HG03280 (cell line): ENCODE measurements at regions not wholly inside any gene's neighbourhood (a gene's known extent, or its start where the extent isn't known, plus 50 kb on each side); places are given as distances from the start of the nearest gene placed in this dataset.
"Not testable (repeated sequence)": the region's sequence is repeated elsewhere in the genome, so short reads cannot be mapped to it uniquely, and the experiment has no call there.

Experiments
- ATAC-seq: cut with Tn5 transposase; IDR thresholded peaks from one replicate; pipeline ENCODE4 v1.9.1; 2021; ENCODE audit warnings: mild to moderate bottlenecking, moderate library complexity; ENCODE audit not compliant: unreplicated experiment

DNA sequence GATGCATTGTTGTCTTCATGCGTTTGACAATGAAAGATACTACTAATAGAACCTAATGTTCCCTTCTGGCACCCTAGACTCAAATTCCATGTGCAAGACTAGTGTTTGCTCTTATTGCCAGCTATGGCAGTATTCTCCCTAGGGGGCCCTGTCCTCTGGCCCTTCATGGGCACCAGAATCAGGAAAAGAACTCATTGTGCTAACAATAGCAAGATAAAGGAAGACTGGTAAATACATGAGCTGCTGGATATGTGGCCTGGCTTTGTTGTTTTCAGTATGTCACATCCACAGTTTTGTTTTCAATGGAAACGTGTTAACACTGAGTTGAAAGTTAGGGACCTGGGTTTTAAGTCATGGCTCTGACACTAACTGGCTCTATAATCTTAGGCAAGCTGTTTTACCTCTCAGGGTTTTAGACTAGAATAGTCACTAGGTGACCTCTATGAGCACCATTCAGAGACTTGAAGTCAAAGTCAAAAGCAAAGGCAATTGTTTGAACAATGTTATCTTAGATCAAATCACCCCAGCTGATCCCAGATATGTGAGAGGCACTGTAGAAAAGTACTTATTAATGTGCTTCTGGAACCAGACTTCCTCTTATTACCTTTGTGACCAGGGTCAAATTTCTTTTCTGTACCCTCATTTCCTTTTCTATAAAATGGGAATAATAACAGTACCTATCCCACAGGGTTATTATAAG, 253.7 kb upstream of the DIAPH2 start:
- no peak for ATAC-seq

DNA sequence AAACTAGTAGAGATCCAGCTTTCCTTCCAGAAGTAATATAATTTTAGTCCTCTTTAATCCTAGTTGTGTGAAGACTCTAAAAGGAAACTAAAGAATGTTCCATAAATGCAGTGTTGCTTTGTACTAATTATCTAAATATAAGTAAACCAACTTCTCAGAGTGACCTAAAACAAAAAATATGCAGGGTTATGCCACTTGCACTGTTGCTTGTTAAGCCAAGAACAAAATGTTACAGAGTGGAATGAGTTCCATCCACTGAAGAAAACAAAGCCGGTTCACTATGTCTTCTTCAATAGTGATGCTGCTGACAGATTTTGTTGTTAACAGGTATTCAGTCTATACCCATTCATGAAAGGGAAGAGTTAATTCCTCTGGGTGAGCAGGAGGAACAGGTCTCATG, 252.0 kb upstream of the DIAPH2 start:
- ATAC-seq, result no peak

DNA sequence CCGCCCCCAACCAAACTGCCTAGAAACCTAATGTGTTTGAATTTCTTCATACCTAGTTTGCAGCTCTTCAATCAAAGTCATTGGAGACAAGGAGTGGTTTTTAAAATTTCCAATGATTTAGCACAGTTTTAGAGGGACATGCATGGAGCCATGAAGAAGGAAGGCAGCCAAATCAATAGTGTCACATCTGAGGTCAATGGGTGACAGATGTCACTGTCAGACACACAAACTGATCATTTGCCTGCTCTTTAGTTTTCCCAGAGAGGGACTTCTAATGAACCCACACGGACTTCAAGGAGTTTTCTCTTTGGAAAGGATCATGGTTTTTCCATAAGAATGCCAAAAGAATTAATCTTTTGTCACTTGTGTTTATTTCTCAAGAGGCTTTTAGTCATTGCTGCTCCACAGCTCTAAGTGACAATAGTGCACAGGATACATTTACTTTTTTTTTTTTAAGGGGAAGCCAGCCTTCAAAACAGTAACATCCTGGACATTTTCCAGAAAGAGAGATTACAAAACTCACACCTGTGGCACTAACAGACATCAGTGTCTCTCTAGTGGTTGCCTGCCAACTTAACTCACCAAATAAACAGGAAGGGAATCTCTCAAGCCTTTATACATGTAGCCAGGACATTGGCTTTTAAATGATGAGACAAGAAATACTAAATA, 251.1 kb upstream of the DIAPH2 start:
- ATAC-seq, result no peak

DNA sequence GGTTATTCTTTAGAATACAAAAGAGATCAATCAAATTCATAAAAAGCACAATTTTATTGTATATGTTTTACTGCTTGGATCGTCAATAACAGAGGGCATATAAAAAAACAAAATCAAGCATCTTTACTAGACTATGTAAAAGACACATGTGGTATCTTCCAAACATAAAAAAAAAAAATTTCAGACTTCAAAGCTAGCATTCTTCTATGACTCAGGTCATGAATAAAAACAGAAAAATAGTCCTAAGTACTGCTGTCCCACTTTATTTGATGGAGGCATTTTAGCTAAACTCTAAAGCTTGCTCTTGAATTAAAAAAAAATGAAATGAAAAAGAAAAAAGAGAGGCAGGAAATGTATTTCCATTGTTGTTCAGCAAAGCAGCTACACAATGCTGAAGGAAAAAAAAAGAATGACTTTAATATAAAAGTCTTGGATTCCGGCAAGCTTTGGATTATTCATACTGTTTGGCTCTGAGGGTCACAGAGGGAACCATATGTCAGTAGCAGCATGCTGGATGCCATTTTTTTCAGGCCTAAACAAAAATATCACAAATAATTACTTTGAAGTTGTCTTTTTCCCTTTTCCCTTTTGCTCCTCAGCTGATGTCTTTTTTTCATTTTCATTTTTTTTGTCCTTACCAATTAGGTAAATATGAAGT, 249.1 kb upstream of the DIAPH2 start:
- ATAC-seq, result no peak

DNA sequence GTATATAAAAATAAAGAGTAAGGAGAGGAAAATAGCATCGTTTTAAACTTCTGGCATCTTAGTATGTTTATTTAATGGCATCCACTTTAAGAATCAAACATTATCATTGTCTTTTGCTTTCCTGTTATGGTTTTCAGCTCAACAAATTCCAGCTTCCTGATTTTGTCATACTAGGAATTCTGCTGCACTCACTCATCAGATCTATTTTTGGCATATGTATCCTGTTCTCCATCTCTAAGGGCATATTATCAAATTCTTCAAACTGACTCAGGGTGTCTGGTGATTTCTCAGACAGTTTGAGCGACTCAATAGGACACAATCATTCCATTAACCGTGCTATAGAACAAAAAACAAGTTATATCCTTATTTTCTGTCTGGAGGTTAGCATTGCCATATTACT, 248.5 kb upstream of the DIAPH2 start:
- no peak for ATAC-seq

DNA sequence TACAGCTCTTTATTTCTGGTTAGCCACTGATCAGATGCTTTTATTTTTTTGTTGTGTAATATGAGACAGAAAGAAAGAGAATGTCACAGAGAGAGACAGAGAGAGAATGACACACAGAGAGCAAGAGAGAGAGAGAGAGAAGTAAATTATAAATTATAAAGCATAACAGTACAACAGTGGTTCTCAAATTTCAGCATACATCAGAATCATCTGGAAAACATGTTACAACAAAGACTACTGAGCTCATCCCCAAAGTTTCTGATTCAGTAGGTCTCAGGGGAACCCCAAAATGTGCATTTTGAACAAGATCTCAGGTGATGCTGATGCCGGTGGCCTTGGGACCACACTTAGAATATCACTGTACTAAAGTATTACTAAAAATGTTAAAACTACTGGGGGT, 245.8 kb upstream of the DIAPH2 start:
- ATAC-seq, result no peak

DNA sequence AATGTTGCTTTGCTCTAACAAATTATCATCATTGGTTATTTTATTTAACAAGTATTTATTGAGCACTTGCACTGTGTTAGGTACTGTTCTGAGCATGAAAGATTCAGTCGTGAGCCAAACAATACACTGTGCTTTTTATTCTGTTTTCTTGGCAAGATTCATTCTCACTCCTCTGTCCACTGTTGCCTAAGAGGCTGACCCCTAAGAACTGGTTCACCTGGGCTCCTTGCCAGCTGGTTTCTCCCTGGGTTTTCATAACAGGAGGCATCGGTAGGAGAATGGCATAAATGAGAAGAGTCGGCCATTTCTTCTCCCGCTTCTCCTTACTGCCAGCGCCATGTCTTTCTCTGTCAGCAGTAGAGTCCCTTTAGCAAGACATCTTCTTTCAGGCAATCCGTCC, 243.7 kb upstream of the DIAPH2 start:
- no peak for ATAC-seq

DNA sequence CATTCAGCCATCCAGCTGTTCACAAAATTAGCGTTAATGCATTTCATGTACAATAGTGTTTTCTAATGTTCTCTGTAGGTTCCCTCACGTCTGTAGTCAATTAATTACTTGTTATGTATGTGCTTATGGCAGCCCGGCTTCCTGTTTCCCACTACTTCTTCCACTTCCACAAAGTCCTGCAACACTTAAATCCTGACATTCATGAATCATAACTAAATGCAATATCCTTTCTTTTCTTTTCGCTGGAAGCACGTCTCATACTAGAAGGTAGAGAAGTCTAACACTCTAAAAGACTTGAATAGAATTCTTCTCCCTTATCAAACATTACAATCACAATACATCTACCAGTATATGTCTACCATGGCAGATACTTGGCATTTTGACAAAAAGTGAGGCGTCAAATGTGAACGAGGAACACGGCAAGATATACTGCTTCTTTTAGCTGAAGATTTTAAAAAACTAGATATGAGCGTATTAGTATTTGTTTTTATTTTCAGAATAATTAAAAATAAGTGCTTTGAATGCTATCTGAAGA, 239.0 kb upstream of the DIAPH2 start:
- ATAC-seq, result no peak

DNA sequence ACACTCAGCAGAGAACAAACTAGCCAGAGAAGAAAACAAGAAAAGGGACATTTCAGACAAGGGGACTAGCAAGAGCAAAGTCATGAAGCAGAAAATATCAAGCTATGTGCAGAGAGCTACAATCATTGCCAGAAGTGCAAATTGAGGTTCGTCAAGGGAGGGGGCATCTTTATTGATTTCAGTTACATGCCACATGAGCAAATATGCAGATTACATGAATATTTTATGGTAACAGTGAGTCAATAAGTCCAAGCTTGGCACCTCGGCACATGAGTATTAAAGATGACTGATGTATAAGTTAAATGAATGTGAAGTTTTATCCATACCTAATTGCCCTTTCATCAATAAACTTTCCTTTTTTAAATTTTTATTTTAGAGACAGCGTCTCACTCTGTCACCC, 238.1 kb upstream of the DIAPH2 start:
- no peak for ATAC-seq

DNA sequence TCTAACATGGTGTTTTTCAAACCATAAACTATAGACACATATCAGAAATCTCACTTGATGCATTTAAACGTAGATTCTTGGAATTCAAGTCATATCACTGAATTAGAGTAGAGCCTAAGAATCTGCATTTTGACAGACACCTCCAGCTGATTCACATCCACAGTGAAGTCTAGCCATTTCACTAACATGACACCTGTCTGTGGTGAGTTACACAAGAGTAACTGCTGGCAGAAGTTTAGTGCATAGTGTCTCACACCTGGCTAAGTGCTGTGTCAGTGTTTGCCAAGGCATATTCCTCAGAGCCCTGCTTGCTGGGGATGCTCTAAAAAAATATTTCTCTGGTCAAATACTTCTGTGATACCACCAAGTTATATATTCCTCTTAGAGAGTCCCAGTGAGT, 237.5 kb upstream of the DIAPH2 start:
- ATAC-seq, result no peak

DNA sequence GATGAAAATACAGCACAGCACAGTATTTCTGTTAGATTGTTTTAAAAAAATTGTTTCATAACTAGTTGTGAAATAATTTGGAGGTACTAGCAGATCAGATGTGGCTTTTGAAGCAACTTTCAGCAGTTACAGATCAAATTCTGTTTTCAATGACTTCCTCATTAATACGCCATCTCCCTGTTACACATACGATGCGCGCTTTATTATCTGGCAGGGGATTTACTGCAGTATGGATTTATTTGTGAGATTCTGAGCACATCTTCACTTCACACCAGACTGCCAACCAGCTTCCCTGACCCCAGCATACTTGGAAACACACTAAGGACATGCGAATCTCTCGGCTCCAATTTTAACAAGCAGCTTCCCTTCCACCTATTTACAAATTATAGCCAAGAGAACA, 235.5 kb upstream of the DIAPH2 start:
- no peak for ATAC-seq

DNA sequence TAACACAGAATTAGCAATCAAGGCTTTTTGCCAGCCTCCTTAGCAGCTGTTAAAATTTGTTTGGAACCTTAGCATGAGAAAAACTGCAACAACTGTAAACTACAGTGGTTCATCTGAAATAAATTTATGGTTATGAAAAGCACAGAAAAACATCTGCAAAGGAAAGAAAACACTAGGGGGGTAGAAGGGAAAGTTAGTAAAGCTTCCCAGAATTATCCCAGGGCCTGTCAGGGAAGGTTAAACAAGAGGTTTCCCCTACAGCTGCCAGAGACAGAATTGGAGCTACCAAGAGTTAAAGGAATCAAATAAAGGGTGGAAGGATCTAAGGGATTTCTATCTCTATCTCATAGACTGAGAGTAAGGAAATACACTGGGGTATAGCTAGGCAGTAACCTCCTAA, 234.7 kb upstream of the DIAPH2 start:
- ATAC-seq, result no peak

DNA sequence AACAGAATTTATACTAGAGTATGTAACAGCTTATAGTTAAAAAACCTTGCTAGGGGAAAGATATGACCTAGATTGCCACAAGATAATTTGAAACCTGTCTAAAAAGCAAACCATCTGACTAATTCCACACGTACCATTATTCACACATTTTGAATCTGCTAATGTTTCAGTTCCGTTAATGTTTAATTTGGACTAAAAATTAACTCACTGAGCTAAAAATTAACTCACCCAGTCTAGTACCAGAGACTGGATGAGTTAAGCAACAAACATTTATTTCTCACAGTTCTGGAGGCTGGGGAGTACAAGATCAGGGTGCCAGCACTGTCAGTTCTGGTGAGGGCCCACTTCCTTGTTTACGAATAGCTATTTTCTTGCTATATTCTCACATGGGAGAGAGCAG, 231.5 kb upstream of the DIAPH2 start:
- ATAC-seq, result peak; percentile 76

DNA sequence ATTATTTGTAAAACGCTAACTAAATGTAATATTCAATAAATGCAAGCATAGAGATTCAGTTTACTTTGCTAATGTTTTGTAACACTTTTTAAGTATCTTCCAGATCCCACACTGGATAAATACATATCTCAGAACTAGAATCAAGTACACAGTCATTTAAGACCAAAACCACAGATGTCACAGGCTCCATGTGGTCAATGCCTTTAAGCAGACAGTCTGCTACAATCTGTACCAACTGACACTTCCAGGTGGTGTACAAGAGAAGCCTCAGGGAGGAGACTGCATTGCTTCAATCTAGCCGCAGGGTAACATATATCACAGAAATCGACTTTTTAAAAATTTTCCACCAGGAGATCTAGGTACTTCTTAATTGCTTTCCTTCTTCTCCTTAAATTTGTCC, 229.6 kb upstream of the DIAPH2 start:
- no peak for ATAC-seq

DNA sequence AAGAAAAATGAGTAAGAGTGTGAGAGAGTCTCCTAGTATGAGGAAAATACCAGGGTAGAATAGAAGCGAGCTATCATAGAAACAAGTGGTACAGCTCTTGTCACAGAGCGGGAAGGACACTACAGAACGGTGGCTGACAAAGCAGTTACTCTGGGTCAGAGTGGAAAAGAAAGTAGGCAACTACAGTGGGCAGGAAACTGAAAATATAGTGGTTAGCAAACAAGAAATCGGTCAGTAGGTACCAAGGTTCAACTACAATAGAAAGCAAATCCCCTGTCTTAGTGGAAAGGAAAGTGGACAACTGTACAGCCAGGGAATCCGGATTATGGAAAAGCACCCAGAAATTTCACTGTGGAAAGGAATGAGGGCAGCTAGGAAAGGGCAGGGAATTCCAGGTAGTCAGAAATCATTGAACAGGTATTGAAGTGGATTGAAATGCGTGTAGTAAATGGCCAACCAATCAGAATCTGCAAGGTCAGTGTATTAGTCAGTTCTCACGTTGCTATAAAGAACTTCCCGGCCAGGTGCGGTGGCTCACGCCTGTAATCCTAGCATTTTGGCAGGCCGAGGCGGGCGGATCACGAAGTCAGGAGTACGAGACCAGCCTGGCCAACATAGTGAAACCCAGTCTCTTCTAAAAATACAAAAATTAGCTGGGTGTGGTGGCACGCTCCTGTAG, 219.6 kb upstream of the DIAPH2 start:
- ATAC-seq, result no peak

DNA sequence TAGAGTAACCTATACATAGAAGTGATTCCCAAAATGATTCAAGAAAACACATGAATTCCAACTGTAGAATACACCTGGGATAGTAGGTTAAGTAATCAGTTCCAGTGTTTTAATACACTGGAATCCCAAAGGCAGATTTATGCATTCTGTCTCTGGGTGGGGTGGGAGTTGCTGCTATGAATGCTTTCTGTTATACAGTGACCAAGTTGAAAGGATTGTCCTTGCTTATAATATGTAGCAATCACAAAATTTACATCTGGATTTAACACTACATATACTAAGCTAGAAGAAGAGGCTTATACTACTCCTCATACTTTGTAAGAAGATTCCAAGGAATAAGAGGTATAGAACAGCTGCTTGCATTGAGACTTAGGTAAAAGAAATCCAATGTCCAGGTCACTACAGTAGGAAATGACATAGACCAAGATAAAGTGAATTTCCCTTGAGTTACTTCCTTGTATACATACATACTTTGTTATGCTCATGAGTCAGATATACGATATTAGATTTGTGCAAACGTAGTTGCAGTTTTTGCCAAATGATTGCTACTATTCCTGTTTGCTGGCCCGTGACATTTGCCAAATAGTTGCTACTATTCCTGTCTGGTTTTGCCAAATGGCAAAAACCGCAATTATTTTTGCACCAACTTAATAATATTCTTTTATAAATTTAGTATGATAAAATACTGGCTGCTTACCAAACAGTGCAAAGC, 210.5 kb upstream of the DIAPH2 start:
- no peak for ATAC-seq

DNA sequence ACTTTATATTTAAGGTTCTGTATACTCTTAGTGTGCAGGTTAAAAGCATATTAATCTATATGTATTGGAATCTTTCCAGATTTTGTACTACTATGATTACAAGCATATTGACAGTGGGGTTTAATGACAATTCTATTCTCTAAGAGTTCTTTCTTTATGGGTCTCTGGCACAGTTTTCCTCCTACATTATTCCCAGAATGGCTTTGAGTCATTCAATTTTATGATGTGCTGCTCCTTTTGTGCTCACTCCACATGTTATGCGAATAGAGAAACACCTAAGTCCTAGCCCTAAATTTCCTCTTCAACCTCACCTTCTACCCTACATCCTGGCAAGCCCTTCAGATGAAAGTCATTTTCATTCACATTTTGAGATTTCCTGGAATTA, 209.9 kb upstream of the DIAPH2 start:
- no peak for ATAC-seq

DNA sequence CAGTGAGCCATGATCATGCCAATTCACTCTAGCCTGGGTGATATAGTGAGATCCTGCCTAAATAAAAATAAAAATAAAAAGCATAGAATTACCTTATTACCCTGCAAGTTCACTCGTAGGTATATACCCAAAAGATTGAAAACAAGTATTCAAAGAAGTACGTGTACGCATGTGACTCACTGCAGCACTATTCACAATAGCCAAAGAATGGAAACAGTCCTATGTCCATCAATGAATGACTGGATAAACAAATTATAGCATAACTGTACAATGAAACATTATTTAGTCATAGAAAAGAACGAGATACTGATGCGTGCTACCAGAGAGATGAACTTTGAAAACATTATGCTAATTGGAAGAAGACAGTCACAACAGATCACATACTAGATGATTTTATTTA, 204.6 kb upstream of the DIAPH2 start:
- ATAC-seq, result no peak

DNA sequence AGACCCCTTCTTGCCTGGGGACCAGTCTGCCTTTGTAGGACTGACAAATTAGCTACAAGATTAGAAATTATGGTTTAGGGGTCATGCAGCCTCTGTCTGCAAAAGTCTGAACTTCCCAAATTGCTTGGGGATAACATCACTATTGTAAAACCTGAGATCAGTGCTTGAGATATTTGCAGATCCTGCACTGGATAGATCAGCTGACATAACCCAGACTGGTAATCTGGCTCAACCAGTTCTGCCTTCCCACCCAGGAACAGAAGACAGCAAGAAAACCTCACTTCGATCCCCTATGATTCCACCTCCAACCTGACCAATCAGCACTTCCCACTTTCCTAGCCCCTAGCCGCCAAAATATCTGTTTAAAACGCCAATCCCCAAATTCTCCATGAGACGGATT, 202.8 kb upstream of the DIAPH2 start:
- ATAC-seq, result no peak

DNA sequence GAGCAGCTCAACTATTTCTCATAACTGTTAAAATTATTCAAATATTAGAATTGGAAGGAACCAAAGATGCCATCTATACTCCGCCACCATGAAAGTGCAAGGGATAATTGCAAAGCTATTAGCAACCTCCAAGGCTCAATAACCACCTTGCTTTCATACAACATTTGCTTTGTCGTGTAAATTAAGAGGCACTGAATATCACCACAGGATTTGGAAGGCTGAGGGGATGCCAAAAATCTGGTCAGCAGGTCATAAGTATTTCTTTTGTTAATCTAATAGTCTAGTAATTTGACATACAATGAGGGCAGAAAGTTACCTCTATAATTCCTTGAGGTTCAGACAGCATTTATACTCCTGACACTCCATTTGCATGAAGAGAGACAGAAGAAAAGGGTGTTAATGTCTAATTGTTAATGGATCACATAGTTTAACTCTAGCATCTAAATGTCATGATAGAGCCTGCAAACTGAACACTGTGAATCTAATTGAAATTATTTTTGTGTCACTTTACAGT, 200.9 kb upstream of the DIAPH2 start:
- no peak for ATAC-seq

DNA sequence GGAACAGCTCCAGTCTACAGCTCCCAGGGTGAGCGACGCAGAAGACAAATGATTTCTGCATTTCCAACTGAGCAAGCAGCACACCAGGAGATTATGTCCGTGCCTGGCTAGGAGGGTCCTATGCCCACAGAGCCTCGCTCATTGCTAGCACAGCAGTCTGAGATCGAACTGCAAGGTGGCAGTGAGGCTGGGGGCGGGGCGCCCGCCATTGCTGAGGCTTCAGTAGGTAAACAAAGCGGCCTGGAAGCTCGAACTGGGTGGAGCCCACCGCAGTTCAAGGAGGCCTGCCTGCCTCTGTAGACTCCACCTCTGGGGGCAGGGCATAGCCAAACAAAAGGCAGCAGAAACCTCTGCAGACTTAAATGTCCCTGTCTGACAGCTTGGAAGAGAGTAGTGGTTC, 198.0 kb upstream of the DIAPH2 start:
- ATAC-seq, result not testable (repeated sequence)
